OCI-LY7 (cell line): ENCODE measurements at regions not wholly inside any gene's neighbourhood (a gene's known extent, or its start where the extent isn't known, plus 50 kb on each side); places are given as distances from the start of the nearest gene placed in this dataset.

ENCODE experiments used
- EZH2phosphoT487 ChIP-seq: fragments of 200-600 bp; sonication (generic); IDR thresholded peaks from 2 replicates; pipeline ENCODE4 v1.6.1; 2018; ENCODE audit warnings: low read depth, borderline replicate concordance, mild to moderate bottlenecking, mixed run types, antibody characterized with exemption, low read length, moderate library complexity, mixed read lengths
- TF ChIP-seq, protein P1 (sequence below): fragments of 200-600 bp; sonication (generic); conservative IDR thresholded peaks from 2 replicates; pipeline ENCODE4 v1.5.1; 2014; ENCODE audit warnings: mild to moderate bottlenecking, antibody characterized with exemption, low read length, moderate library complexity, mixed read lengths

DNA sequence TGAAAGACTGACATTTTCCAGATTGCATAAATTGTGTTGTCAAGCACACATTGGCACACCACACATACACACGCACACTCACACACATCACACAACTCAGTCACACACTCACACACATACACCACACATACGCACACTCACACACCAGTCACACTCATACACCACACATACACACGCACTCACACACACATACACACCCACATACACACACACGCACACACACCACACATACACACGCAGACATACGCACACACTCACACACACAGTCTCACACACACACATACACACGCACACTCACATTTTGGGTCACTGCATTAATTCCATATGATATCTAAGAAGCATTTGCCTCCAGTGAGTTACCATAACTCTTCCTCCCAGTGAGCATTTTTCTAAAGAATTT is 578.3 kb upstream of the FRG1 start:
- TF ChIP-seq, protein P1, sequence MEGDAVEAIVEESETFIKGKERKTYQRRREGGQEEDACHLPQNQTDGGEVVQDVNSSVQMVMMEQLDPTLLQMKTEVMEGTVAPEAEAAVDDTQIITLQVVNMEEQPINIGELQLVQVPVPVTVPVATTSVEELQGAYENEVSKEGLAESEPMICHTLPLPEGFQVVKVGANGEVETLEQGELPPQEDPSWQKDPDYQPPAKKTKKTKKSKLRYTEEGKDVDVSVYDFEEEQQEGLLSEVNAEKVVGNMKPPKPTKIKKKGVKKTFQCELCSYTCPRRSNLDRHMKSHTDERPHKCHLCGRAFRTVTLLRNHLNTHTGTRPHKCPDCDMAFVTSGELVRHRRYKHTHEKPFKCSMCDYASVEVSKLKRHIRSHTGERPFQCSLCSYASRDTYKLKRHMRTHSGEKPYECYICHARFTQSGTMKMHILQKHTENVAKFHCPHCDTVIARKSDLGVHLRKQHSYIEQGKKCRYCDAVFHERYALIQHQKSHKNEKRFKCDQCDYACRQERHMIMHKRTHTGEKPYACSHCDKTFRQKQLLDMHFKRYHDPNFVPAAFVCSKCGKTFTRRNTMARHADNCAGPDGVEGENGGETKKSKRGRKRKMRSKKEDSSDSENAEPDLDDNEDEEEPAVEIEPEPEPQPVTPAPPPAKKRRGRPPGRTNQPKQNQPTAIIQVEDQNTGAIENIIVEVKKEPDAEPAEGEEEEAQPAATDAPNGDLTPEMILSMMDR, result no peak
- TF ChIP-seq EZH2phosphoT487, result no peak
